ENCODE measurements at regions not wholly inside any gene's neighbourhood (a gene's known extent, or its start where the extent isn't known, plus 50 kb on each side); places are given as distances from the start of the nearest gene placed in this dataset.

DNA sequence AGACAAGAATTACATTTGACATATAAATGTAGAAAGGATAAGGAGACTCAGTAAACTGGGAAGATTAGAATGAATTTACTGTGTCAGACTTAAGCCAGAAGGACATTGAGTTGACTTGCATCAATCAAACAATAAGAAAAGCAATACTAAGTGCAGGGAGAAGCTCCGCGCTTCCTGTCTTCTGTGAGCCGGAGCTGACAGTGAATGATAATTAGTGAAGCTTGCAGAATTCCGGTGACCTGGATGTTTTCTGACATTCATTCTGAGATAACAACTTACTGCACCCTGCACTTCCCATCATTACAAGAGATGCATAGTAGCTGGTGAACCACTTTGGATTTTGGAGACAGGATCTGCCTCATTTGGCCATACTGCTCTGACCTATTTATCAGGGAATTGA, 469.2 kb upstream of the PCDH20 start:
- no peak overlapping the region for H3K56ac ChIP-seq (ENCODE audit: extremely low read depth, insufficient read depth, low read length)
- no peak overlapping the region for H3K4ac ChIP-seq (ENCODE audit: low read depth, low read length)
- H3K18ac ChIP-seq (ENCODE audit: low read depth, low read length) = no peak overlapping the region
- no peak overlapping the region for H4K8ac ChIP-seq (ENCODE audit: low read depth in 2 of 2, low read length in 2 of 2)
- in situ Hi-C loops (cut with MboI; ENCODE audit: low sequenced_read_pairs) (no loop called here), dilution Hi-C loops (cut with HindIII; ENCODE audit: low sequenced_read_pairs, unreplicated experiment) (no loop called here), intact Hi-C loops (cut with micrococcal nuclease) (no loop called here)
- ChIA-PET POLR2A (ENCODE audit: unreplicated experiment) (no interaction called here), CTCF (no interaction called here)
- no peak for ATAC-seq (ENCODE audit: low read depth)
- H4K91ac ChIP-seq (ENCODE audit: insufficient read depth, low read depth, low read length) = no peak overlapping the region
- no peak overlapping the region for H4K5ac ChIP-seq (ENCODE audit: low read depth, low read length)
- no peak for TF ChIP-seq CEBPB (IDR thresholded peaks at IDR 0.05; ENCODE audit: low read depth, low read length)
- no peak overlapping the region for H2BK5ac ChIP-seq (ENCODE audit: low read depth, low read length, poor library complexity, severe bottlenecking)
- no peaks in the 10 kb centered on the region for H3K79me1 ChIP-seq (ENCODE audit: low read depth in 1 of 2, low read length in 2 of 2)
- DNase-seq = no peak
- H2AK9ac ChIP-seq (replicated peaks; ENCODE audit: low read depth, low read length, poor library complexity) = no peak overlapping the region
- H3K9ac ChIP-seq (ENCODE audit: low read depth, low read length) = no peak overlapping the region
- no peaks in the 10 kb centered on the region for H3K36me3 ChIP-seq (ENCODE audit: control insufficient read depth, insufficient read depth, low read length)
- H2BK20ac ChIP-seq (ENCODE audit: low read depth, low read length) = no peak overlapping the region
- 20% methylated on average over 1 of the region's 4 CpGs; no CpG with 5 or more reads in 1 of the 2 experiments for WGBS, 2 experiments (ENCODE audit: extremely low coverage in 2 of 2, insufficient read length in 1 of 2)
- no peaks in the 10 kb centered on the region for H3K27me3 ChIP-seq (ENCODE audit: control insufficient read depth, insufficient read depth, low read length)
- no peaks in the 10 kb centered on the region for H3K9me3 ChIP-seq (ENCODE audit: control insufficient read depth, insufficient read depth, low read length)
- no peak overlapping the region for H3K23ac ChIP-seq (ENCODE audit: low read depth, low read length)
- H3K27ac ChIP-seq (ENCODE audit: insufficient read depth, low read length) = no peak overlapping the region
- H3K4me1 ChIP-seq (ENCODE audit: control insufficient read depth, insufficient read depth, low read length) = no peaks in the 10 kb centered on the region
- no peak overlapping the region for H2BK120ac ChIP-seq (ENCODE audit: low read depth, low read length)
- no peaks in the 10 kb centered on the region for H4K20me1 ChIP-seq (ENCODE audit: insufficient read depth, low read length)
- no peak overlapping the region for H3K4me2 ChIP-seq (ENCODE audit: low read depth, low read length)
- no peaks in the 10 kb centered on the region for H3K9me1 ChIP-seq (ENCODE audit: insufficient read depth, low read length)
- BruUV-seq (replicated peaks) = no TSS peak
- H2BK15ac ChIP-seq (ENCODE audit: low read depth, low read length) = no peak overlapping the region
- H3K4me3 ChIP-seq (ENCODE audit: insufficient read depth, low read depth, low read length) = no peak overlapping the region
- H2AK5ac ChIP-seq (ENCODE audit: low read depth, low read length) = no peak overlapping the region
- no peak overlapping the region for H3K14ac ChIP-seq (replicated peaks; ENCODE audit: low read depth, low read length)
- no peak overlapping the region for H2AFZ ChIP-seq (replicated peaks; ENCODE audit: low read length, poor library complexity)
